Smooth muscle cell (in vitro differentiated cells): ENCODE measurements at regions not wholly inside any gene's neighbourhood (a gene's known extent, or its start where the extent isn't known, plus 50 kb on each side); places are given as distances from the start of the nearest gene placed in this dataset.

Experiments used
- DNase-seq: peaks from one replicate; lab custom pipeline; 2025; ENCODE audit not compliant: unreplicated experiment; lab: John Stamatoyannopoulos, UW
- H2AFZ ChIP-seq: fragments of 200-600 bp; sonication (generic); 2 replicates; pipeline ENCODE4 v1.6.0; 2016; ENCODE audit warnings: antibody characterized with exemption, low read depth, mild to moderate bottlenecking
- H3F3A ChIP-seq: fragments of 200-600 bp; sonication (generic); 2 replicates; pipeline ENCODE4 v1.6.0; 2017; ENCODE audit warnings: antibody characterized with exemption, low read depth
- H3K27ac ChIP-seq: fragments of 200-600 bp; sonication (generic); 2 replicates; pipeline ENCODE4 v1.5.1; 2016; ENCODE audit warnings: low read depth, mild to moderate bottlenecking
- H3K27me3 ChIP-seq: fragments of 200-600 bp; sonication (generic); 2 replicates; pipeline ENCODE4 v1.6.1; 2016; ENCODE audit warnings: low read depth, mild to moderate bottlenecking
- H3K36me3 ChIP-seq: fragments of 200-600 bp; sonication (generic); 2 replicates; pipeline ENCODE4 v1.5.1; 2016; ENCODE audit warnings: low read depth
- H3K4me1 ChIP-seq: fragments of 200-600 bp; sonication (generic); 2 replicates; pipeline ENCODE4 v1.5.1; 2016; ENCODE audit warnings: low read depth
- H3K4me2 ChIP-seq: fragments of 200-600 bp; sonication (generic); 2 replicates; pipeline ENCODE4 v1.6.0; 2016; ENCODE audit warnings: mild to moderate bottlenecking
- H3K4me3 ChIP-seq: fragments of 200-600 bp; sonication (generic); 2 replicates; pipeline ENCODE4 v1.5.1; 2016; ENCODE audit warnings: mild to moderate bottlenecking
- H3K79me2 ChIP-seq: fragments of 200-600 bp; sonication (generic); 2 replicates; pipeline ENCODE4 v1.6.0; 2016; ENCODE audit warnings: low read depth, mild to moderate bottlenecking
- H3K9ac ChIP-seq: fragments of 200-600 bp; sonication (generic); 2 replicates; pipeline ENCODE4 v1.6.0; 2016; ENCODE audit warnings: low read depth
- H3K9me3 ChIP-seq: fragments of 200-600 bp; sonication (generic); replicated peaks from 2 replicates; pipeline ENCODE4 v1.5.1; 2016; ENCODE audit warnings: low read depth
- H4K20me1 ChIP-seq: fragments of 200-600 bp; sonication (generic); 2 replicates; pipeline ENCODE4 v1.6.0; 2016; ENCODE audit warnings: low read depth
- WGBS: methylation state at CpG from one replicate; pipeline ENCODE4 v1.1.7; 2016; ENCODE audit warnings: low lambda C conversion rate; 5-methylcytosine and 5-hydroxymethylcytosine counted together
- TF ChIP-seq, protein P1 (sequence below): fragments of 200-600 bp; sonication (generic); IDR thresholded peaks from 2 replicates; pipeline ENCODE4 v1.5.1; 2017; ENCODE audit warnings: borderline replicate concordance, mild to moderate bottlenecking, antibody characterized with exemption; ENCODE audit not compliant: insufficient read depth, poor library complexity, severe bottlenecking

DNA sequence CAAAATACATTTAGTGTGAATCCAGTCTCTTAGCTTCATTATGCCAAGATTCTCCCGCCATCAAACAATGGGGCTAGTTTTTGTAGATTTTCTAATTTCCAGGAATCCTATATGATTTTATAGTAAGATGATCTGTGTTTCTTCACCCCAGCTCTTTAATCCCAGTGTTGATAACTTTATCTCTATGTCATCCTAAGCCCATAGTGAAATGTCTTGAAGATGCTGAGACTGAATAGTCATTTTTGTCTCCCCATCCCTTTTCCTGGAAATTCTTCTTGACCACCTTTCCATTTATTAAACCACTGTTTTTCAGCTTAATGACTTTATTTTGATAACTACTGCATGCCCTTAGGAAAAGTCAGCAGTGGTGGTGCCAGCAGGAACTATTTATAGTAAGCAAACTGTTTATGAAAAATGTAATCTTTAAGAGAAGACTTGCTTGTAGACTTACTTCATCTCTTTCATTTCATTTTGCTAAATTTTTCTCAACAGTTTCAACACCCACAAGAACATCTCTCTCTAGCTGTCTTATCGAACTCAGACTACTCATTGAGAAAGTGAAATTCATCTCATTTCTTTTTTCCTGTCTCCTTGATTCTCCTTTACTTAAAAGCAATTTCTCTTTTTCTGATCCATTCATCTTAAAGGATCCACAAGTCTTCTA, 116.6 kb downstream of the NTMT2 start:
- DNase-seq: no peak
- peak overlapping the region; percentile 72 for H3K4me2 ChIP-seq
- no peaks in the 10 kb centered on the region for H4K20me1 ChIP-seq
- H3K4me1 ChIP-seq: peaks cover 4% of the 10 kb centered on the region
- no peak overlapping the region for H3K4me3 ChIP-seq
- H3K79me2 ChIP-seq: no peaks in the 10 kb centered on the region
- H3K9ac ChIP-seq: no peak overlapping the region
- H3K27ac ChIP-seq: peak overlapping the region; percentile 72
- H3F3A ChIP-seq: peaks cover 5% of the 10 kb centered on the region
- no peaks in the 10 kb centered on the region for H3K36me3 ChIP-seq
- TF ChIP-seq, protein P1, sequence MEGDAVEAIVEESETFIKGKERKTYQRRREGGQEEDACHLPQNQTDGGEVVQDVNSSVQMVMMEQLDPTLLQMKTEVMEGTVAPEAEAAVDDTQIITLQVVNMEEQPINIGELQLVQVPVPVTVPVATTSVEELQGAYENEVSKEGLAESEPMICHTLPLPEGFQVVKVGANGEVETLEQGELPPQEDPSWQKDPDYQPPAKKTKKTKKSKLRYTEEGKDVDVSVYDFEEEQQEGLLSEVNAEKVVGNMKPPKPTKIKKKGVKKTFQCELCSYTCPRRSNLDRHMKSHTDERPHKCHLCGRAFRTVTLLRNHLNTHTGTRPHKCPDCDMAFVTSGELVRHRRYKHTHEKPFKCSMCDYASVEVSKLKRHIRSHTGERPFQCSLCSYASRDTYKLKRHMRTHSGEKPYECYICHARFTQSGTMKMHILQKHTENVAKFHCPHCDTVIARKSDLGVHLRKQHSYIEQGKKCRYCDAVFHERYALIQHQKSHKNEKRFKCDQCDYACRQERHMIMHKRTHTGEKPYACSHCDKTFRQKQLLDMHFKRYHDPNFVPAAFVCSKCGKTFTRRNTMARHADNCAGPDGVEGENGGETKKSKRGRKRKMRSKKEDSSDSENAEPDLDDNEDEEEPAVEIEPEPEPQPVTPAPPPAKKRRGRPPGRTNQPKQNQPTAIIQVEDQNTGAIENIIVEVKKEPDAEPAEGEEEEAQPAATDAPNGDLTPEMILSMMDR: no peak
- H2AFZ ChIP-seq: peak overlapping the region; percentile 28
- H3K27me3 ChIP-seq: no peaks in the 10 kb centered on the region
- WGBS: 43% methylated on average over 2 of the region's 2 CpGs
- H3K9me3 ChIP-seq: no peaks in the 10 kb centered on the region

DNA sequence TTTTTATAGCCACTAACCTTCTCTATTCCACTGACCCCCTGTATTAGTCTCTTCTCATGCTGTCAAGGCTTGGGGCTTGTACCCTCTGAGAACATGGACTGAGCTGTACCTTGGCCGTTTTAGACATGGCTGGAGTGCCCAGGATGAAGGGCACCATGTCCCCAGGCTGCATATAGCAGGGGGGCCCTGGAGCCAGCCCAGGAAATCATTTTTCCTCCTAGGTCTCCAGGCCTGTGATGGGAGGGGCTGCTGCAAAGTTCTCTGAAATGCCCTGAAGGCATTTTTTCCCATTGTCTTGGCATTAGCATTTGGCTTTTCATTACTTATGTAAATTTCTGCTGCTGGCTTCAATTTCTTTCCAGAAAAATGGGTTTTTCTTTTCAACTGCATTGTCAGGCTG, 119.5 kb downstream of the NTMT2 start:
- Histone ChIP-seq H3K4me3 (no peak overlapping the region), H3K79me2 (no peaks in the 10 kb centered on the region), H3K36me3 (no peaks in the 10 kb centered on the region), H3K9ac (no peak overlapping the region), H3K27ac (no peak overlapping the region), H2AFZ (no peak overlapping the region), H3K4me1 (peaks cover 4% of the 10 kb centered on the region), H3F3A (peaks cover 5% of the 10 kb centered on the region), H3K4me2 (no peak overlapping the region), H4K20me1 (no peaks in the 10 kb centered on the region), H3K27me3 (no peaks in the 10 kb centered on the region), H3K9me3 (no peaks in the 10 kb centered on the region)
- WGBS: 76% methylated on average over 1 of the region's 1 CpG
- TF ChIP-seq, protein P1: no peak
- no peak for DNase-seq

DNA sequence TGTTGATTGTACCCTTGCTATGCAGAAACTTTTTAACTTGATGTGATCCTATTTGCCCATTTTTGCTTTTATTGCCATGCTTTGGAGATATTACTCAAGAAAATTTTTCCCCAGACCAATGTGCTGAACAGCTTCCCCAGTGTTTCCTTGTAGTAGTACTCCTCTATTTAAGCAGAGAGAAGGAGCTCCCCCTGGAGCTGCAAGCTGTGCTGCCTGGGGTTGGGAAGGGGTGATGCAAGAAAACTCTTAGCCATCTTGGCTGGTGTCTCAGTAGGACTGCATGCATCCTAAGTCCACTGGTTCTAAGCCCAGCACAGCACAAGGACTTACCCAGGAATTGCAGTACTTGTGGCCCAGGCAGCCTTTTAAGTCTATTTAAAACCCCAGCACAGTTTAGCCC, 121.6 kb downstream of the NTMT2 start:
- Histone ChIP-seq H3K9me3 (no peaks in the 10 kb centered on the region), H3K4me2 (no peak overlapping the region), H3K36me3 (no peaks in the 10 kb centered on the region), H3K9ac (no peak overlapping the region), H3K79me2 (no peaks in the 10 kb centered on the region), H3K27me3 (no peaks in the 10 kb centered on the region), H3K27ac (no peak overlapping the region), H3K4me3 (no peak overlapping the region), H3K4me1 (peaks cover 4% of the 10 kb centered on the region), H2AFZ (no peak overlapping the region), H4K20me1 (no peaks in the 10 kb centered on the region), H3F3A (no peaks in the 10 kb centered on the region)
- DNase-seq: no peak
- TF ChIP-seq, protein P1: no peak

DNA sequence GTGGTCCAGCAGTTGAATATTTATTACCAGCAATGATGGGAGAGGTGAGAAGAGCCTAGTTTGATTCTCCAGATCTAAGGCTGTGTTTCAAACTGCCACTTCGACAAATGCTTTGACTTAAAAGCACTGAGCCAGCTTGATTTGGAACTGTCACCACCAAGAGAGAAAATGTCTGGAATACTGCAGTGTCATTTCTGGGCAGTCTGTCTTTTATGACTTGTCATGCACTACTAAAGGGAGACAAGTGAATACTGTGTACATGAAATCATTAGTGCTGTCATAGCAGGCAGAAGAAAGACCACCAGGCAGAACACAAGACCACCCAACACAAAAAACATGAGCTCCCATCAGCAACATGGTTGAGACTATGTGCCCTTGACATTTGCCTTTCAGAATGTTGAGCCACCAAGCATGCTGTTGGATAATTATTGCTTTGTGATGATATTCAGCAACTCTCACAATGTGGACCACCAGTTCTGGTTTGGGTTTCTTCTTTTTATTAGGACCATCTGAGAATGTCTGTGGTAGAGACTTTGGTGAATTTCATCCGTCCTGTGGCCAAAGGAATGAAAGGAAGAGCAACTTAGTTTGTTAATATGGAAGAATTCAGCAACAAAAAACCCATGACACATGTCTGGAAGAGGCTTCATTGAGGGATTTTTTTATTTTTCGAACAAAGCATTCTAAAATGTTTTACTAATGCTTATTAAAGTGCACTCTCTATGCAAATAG, 125.8 kb downstream of the NTMT2 start:
- Histone ChIP-seq H3K27me3 (no peaks in the 10 kb centered on the region), H3K4me2 (no peak overlapping the region), H3K9ac (no peak overlapping the region), H3K27ac (no peak overlapping the region), H3K36me3 (no peaks in the 10 kb centered on the region), H3K79me2 (no peaks in the 10 kb centered on the region), H2AFZ (no peak overlapping the region), H3K4me3 (no peak overlapping the region), H4K20me1 (no peaks in the 10 kb centered on the region), H3K9me3 (no peaks in the 10 kb centered on the region), H3F3A (no peaks in the 10 kb centered on the region), H3K4me1 (no peaks in the 10 kb centered on the region)
- DNase-seq: no peak
- WGBS: 69% methylated on average over 3 of the region's 3 CpGs
- TF ChIP-seq, protein P1: no peak
